AG04449 (cell line): ENCODE measurements at regions not wholly inside any gene's neighbourhood (a gene's known extent, or its start where the extent isn't known, plus 50 kb on each side); places are given as distances from the start of the nearest gene placed in this dataset.

Source experiments
- CTCF ChIA-PET: fragments of 350-600 bp; formaldehyde crosslinking; extraction: SDS; loops from one replicate; lab custom pipeline; 2021; ENCODE audit warnings: antibody characterized with exemption; lab: Yijun Ruan, JAX
- POLR2A ChIA-PET: fragments of 400-600, 350-600 bp; formaldehyde crosslinking; extraction: SDS; loops from one replicate; lab custom pipeline; 2020; ENCODE audit warnings: antibody characterized with exemption, inconsistent platforms; lab: Yijun Ruan, JAX
- DNase-seq: peaks from one replicate; pipeline ENCODE4 v3.0.0-alpha.2; 2010; ENCODE audit warnings: low read depth, low spot score
- H3K4me3 ChIP-seq: 2 replicates; pipeline ENCODE4 v1.5.1; 2011; ENCODE audit warnings: low read depth, mild to moderate bottlenecking, control low read depth, low read length
- TF ChIP-seq, protein P1 (sequence below): IDR thresholded peaks from one replicate; pipeline ENCODE4 v1.5.1; 2011; ENCODE audit warnings: mild to moderate bottlenecking, moderate library complexity, low read length, control low read depth, inconsistent platforms; ENCODE audit not compliant: insufficient read depth; ENCODE audit errors: missing control alignments

DNA sequence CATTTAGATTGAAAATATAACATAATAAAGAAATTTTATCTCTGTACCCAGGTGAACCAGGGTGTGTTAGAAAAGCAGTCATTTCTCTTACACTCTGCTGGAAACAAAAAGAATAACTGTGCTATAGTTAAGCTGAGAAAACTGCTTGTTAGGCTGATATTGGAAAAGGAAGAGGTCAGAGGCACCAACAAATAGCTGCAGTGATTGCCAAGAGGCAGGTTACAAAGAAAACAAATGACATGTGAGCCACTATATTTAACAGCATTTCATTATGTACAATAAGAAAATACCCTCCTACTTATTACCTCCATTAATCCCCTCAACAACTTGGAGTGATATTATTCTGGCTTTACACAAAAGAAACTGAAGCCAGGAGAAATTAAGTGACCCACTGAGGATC is 607.9 kb upstream of the TLE4 start:
- no peak for DNase-seq
- no peak overlapping the region for H3K4me3 ChIP-seq
- ChIA-PET POLR2A (no interaction called here), CTCF (interaction anchor here (0.6 to 1.2 kb wide), 2 partner anchors 8 to 10 kb away, joined by 3 read pairs; no protein-coding TSS in a partner anchor)
- TF ChIP-seq, protein P1, sequence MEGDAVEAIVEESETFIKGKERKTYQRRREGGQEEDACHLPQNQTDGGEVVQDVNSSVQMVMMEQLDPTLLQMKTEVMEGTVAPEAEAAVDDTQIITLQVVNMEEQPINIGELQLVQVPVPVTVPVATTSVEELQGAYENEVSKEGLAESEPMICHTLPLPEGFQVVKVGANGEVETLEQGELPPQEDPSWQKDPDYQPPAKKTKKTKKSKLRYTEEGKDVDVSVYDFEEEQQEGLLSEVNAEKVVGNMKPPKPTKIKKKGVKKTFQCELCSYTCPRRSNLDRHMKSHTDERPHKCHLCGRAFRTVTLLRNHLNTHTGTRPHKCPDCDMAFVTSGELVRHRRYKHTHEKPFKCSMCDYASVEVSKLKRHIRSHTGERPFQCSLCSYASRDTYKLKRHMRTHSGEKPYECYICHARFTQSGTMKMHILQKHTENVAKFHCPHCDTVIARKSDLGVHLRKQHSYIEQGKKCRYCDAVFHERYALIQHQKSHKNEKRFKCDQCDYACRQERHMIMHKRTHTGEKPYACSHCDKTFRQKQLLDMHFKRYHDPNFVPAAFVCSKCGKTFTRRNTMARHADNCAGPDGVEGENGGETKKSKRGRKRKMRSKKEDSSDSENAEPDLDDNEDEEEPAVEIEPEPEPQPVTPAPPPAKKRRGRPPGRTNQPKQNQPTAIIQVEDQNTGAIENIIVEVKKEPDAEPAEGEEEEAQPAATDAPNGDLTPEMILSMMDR = no peak

DNA sequence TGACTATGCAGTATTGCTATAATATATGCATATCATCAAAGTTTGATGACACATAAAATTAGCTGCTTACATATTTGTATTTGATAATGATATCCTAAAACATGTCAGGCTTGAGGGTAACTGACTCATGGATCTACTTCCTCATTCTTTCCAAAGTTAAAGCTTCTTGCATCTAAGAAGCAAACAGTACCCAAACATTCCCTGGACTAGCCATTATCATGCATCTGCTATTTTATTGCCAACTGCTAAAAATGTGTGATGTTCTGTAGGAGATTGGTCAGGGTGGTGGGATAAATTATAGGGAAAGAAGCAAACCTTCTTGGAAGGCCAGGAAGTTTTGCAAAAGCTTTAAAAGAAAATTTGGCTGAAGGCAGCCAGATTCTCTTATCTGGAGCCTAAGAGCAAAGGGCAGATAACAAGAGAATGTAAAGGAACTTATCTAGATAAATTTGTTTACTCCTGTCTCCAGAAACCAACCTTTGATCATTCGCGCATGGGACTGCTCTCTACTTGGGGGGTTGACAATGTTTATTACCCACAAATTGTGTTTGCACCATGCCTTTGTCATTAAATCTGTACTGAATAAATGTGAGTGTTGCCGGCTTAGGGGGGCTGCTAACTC is 604.1 kb upstream of the TLE4 start:
- POLR2A ChIA-PET = no interaction called here
- CTCF ChIA-PET = interaction anchor here (1.2 kb wide), 1 partner anchor 162 kb away, joined by 3 read pairs; no protein-coding TSS in a partner anchor
- no peak for DNase-seq

DNA sequence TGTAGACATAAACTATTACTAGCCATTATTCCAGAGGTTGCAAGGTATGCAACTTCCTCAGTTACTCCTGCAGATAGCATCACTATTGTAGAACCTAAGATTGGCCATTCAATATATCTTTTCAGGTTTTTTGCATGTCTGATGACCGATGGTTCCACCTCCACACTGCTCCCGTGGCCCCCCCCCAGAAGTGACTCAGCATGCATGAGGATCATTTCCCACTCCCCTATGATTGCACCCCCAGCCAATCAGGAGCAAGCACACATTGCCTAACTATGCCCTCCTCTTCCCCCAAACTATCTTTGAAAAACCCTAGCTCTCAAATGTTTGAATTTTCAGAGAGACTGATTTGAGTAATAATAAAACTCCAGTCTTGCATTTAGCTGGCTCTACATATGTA is 601.4 kb upstream of the TLE4 start:
- CTCF ChIA-PET = no interaction called here
- no peak for DNase-seq
- POLR2A ChIA-PET = no interaction called here

More for the DNA sequence above, 604.1 kb upstream of the TLE4 start:
- TF ChIP-seq, protein P1 = no peak
- no peak overlapping the region for H3K4me3 ChIP-seq

DNA sequence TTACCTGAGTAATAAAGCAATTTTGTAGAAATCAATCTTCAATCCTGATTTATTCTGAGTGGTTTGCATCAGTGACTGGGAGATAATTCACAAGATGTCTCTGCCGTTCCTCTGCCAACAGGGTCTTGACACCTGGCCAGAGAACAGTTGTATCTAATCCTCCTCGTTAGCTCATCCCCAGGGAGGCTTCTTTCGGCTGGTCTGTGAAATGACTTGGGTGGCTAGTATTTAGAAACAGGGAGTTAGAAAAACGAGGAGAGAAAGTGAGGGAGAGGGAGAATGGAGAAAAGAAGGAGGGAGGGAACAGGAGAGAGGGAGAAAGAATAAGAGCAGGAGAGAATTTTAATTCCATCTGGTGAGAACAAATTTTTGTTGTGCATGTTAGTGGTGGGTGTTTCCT is 600.2 kb upstream of the TLE4 start:
- POLR2A ChIA-PET = no interaction called here
- no peak for DNase-seq
- CTCF ChIA-PET = interaction anchor here (1.2 kb wide), 1 partner anchor 8 kb away, joined by 3 read pairs; no protein-coding TSS in a partner anchor
- TF ChIP-seq, protein P1 = no peak
- H3K4me3 ChIP-seq = no peak overlapping the region

More for the DNA sequence above, 601.4 kb upstream of the TLE4 start:
- TF ChIP-seq, protein P1 = no peak
- no peak overlapping the region for H3K4me3 ChIP-seq

DNA sequence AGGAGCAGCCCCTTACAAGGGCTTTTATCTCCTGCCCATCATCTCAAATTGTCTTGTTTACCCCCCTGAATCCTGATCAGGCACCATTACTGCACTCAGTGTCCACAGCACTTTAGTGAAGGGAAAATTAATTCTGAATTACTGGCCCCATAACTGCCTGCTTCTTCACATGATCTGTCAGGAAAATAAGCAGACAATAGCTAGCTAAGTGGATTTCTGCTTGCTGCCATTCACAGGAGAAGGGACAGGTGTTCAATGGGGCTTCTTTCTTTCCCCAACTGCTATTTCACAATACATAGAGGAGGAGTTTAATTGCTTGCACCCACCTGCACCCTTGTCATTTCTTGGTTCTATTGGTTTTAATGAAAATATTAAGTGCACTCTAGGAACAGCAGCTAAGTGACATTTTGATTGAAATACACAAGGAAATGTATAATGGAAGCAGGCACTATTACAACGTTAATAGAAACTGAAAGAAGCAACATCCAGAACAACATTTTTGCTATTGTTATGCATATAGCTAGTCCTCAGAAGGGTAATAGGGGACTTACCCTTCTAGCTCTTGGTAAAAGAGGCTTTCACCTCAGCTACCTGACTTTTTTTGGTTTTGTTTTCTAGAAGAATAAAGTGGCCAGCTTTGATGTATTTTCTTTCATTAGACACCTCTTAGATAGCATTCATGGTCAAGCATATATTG is 599.3 kb upstream of the TLE4 start:
- TF ChIP-seq, protein P1 = no peak
- CTCF ChIA-PET = interaction anchor here (1.2 to 1.4 kb wide), 2 partner anchors 9 to 13 kb away, joined by 3 to 7 read pairs; no protein-coding TSS in a partner anchor
- no peak for DNase-seq
- no peak overlapping the region for H3K4me3 ChIP-seq
- POLR2A ChIA-PET = no interaction called here

DNA sequence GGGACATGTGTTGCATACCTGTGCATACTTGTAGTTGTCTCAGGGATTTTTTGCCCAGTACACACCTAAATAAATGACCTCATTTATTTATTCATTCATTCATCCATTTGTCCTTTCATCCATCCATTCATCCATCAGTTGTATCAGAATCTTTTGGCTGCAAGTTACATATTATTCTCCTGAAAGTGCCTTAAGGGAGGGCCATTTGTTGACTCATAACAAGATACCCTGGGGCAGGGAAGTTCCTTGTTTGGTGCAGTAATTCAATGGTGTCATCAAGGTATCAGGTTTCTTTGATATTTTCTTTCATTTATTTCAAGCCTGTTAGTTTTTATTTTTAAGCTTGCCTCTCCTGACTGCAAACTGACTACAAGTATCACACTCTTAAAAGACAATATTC is 597.9 kb upstream of the TLE4 start:
- TF ChIP-seq, protein P1 = no peak
- POLR2A ChIA-PET = interaction anchor here (0.6 kb wide), 1 partner anchor 43 kb away, joined by 3 read pairs; no protein-coding TSS in a partner anchor
- no peak overlapping the region for H3K4me3 ChIP-seq
- CTCF ChIA-PET = no interaction called here
- DNase-seq = no peak
